NCI-H1417 (cell line): ENCODE measurements at regions not wholly inside any gene's neighbourhood (a gene's known extent, or its start where the extent isn't known, plus 50 kb on each side); places are given as distances from the start of the nearest gene placed in this dataset.

Experiments used
- DNase-seq, 3 experiments: peaks; one replicate each; lab custom pipeline; 2025; lab: John Stamatoyannopoulos, UW

DNA sequence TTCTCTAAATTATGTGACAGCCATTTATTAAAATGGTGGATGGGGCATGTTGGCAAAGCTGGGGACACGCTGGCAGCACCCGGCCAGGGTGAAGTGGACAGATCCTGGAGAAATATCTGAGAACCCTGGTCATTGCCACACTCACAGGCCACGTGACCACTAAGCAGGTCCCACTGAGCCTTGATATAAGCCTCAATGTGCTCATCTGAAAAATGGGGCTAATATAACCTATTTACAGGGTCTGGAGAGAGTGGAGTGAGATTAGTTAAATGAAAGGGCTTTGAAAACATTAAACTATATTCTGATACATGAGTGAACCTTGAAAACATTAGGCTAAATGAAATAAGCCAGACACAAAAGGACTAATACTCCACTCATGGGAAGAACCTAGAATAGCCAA lies 108.9 kb downstream of the RBFOX3 start:
- no peak for DNase-seq

DNA sequence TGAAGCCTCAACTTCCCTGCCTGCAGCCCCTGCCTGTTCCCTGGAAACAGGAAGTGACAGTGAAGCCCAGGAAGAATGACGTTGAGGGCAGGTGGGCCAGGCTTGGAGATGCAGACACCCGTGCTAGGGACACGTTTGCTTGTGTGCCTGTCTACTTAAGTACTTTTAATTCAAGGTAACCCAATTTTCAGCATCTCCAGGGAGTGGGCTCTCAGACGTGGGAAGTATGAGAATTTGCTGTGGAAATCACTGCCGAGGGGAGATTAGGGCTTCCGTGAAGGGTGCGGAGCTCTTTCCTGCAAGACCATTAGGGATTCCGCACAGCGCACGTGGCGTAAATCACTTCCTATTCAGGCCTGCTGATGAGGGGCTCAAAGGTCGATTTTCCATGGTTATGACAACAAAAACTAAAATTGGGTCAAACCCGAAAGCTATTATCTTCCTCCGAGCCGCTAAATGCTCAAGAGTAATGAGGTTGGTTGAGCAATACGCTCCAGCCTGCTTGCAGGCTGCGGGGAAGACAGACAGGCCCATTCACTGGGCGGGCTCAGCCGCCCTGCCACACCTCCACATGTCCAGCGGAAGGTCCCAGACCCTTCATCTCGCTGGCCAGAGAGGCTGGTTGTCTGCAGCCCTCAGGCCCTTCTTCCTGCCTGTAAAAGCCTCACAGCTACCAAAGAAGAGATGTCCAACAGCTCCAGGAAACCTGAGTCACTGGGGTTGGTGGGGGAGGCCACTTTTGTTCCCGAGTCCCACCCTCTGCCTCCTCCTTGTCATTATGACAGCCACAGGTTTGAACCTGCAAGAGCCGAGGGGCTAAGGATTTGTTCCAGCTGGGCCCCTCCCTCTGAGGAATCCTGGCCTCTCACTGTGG lies 109.9 kb downstream of the RBFOX3 start:
- DNase-seq: peak in 1 of 3 experiments; percentile 10

DNA sequence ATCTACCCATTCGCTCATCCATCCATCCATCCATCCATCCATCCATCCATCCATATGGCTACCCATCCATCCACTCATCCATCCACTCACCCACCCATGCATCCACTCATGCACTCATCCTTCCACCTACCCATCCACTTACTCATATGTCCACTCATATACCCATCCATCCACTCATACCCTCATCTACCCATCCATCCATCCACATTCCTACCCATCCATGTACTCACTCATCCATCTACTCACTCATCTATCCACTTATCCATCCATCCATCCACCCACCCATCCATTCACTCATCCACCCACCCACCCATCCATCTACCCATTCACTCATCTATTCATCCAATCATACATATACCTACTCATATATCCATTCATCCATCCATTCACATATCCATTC lies 112.0 kb downstream of the RBFOX3 start:
- no peak for DNase-seq

DNA sequence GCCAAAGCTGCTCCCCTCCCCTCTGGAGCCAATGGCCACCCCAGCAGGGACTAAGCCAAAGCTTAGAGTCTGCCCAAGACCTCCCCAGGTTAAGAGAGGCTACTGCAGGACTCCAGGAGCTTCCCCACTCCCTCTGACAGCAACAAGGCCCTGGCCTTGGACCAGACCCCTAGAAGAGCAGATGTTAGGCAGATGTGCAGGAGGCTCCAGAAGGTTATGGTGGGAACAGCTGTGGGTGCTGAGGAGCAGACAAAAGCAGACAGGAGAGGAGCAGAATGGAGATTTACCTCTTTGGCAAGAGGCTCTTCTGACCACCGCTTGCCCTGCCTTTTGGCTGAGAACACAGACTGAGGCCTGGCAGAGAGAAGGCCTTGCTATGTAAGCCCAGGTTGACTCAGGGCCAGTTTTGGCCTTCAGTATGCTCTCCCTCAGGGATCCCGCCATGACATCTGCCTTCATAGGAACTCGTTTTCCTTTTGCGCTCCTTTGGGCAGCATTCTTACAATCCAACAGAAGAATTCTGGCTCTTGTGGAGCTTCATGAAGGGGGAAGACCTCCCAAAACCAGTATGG lies 113.0 kb downstream of the RBFOX3 start:
- no peak for DNase-seq

DNA sequence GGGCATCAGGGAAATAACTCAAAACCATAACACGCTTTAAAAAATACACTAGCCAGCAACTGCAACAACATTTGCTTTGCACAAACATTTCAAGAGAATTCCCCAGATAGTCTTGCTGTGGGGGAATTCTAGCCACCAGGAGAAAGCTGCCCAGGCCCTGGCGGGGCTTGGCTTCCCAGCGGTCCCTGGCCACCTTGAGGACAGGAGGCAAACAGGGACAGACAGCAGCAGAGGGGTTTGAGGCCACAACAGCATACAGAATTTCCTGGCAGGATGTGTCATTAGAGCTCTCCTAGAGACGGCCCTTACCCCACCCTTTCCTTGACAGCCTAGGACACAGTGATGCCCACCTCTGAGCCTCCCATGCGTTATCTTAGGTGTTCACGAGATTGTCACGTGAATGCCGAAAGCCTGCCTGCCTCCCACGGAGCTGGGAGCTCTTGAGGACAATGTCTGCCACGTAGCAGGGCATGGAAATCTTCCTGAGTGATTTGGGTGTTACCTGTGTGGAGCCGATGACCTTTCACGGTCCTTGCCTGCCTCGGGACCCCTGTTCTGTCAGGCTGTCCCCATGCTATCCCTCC lies 114.3 kb downstream of the RBFOX3 start:
- DNase-seq: no peak

DNA sequence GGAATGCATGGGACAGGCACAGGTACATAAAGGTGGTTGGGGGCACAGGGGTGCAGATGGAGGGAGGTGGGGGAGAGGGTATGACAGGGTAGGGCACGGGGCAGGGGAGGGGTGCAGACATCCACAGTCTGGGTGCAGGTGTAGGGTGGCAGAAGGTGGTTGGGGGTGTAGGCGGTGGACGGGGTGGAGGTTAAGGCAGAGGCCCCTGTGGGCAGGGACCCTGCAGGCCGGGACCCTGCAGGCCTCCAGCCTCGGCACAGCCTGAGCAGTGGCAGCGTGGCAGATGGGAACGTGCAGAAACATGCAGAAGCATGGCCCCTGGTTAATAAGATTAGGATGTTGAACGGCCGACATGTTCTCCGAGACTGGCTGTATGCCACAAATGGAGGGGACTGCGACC lies 115.2 kb downstream of the RBFOX3 start:
- no peak for DNase-seq

DNA sequence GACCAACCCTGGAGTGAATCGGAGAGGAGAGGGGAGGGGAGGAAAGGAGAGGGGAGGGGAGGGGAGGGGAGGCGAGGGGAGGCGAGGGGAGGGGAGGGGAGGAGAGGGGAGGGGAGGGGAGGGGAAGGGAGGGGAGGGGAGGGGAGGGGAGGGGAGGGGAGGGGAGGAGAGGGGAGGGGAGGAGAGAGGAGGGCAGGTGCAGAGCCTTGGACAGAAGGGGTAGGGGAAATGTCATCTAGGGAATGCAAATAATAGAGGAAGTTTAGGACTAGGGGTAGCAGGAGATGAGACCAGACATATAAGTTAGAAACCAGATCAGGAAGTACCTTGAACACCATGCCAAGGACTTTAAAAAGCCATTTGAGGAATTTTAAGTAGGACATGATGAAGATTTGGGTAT lies 119.8 kb downstream of the RBFOX3 start:
- DNase-seq: no peak

DNA sequence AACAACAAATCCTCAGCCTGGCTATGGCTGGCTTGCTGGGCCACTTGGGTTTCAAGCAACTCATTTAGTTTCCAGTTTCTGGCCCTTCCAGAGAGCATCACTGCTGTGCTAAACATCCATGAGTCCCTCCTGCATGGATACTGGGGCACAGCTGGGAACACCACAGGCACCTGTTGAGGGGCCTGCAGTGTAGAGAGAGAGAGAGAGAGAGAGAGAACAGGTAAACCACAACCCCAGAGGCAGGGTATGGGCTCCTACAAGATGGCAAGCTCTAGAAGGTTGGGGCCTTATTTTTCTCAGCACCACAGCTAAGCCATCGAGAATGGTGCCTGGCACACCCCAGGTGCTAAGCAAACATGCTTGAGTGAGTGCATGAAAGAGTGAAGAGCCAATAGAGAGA lies 120.3 kb downstream of the RBFOX3 start:
- DNase-seq: peak in 2 of 3 experiments; percentile 24 to 63

DNA sequence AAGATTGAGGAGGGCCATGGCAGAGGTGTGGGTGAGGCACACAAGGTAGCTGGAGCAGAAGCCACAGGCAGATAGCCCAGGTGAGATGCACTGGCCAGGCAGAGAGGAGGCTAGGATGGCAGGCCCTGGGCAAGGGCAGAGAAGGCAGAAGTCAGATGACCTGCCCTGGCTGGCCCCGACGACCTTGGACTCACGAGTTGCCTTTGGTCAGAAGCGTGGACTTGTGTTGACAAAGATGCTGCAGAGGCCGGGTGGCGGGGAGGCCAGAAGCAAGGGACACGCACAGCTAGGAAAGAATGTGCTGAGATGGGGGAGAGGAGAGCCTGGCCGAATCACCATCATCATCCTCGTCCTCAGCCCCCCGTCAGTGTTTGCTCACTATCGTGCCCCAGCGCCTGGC lies 123.7 kb downstream of the RBFOX3 start:
- DNase-seq: no peak

DNA sequence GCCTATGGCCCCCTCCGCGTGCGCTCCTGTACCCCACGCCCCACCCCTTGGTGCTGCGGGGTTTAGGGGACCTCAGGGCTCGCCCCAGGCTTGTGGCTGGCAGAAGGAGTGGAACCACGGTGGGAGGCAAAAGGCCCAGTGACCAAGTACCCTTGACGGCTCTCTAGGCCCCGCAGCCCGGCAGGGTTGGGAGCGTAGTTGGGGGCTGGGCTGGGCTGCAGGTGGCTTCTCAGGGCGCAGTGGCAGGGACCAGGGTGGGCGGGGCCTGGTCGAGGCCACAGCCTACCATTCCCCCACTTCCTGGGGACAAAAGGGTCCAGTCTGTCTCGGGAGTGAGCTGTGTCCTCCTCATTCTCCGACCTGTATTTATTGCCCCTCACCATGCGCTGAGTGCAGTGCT lies 124.9 kb downstream of the RBFOX3 start:
- no peak for DNase-seq

DNA sequence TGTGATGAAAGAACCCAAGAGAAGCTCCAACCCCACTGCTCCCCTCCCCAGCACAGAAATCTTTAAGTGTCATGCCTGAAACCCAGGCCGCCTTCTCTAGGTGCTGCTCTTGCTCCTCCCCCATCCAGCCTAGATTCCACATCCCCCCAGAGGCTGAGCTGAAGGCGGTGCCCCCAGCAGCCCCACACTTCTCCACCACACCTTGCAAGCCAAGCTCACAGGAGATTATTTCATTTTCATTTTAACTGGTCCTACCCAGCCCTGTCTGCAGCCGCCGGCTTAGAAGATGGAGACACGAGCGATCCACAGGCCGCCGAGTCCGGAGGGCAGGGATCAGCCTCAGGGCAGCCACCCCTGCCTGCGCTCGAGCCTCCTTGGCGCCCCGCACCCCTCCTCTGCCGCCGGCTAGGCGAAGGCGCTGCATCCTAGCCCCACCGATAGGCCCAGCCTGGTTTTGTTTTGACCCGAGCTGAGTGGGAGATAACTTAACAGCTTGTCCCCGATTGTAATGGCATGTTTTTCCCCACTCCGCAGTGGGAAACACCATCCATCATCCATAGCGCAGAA lies 125.3 kb downstream of the RBFOX3 start:
- DNase-seq: no peak

DNA sequence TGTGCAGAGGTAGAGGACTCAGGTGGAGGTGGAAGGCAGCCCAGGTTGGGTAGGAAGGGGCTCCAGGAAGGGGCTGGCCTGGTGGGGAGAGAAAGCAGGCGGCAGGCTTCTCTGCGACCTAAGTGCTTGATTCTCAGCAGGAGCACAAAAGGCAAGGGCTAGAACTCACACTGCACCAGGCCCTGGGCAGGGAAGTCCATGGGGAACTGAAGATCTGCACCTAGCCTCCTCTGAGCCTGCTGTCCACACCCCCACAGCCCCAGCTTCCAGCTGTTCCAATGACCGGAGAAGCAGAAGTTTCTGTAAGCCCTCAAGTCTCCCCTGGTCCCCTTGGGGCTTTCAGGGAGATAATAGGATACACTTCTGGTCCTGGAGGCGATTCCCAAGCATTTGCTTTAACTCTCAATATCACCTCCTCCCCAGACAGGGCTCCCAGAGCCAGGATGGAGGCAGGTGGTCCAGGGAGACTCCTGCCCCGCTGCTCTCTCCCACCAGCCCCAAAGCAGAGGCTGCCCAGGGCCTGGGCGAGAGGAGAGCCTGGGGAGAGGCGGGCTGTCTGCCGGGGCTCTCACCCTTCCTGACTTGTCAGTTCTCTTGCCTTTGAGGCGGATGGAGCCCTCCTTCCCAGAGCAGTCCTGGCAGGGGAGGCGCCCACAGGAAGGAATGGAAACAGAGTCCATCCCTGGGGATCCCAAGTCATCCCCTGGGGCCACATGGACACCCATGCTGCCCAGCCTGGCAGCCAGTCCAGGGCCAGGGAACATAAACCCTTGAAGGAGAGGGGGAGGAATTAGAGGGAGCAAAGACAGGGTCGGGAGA lies 126.0 kb downstream of the RBFOX3 start:
- no peak for DNase-seq

DNA sequence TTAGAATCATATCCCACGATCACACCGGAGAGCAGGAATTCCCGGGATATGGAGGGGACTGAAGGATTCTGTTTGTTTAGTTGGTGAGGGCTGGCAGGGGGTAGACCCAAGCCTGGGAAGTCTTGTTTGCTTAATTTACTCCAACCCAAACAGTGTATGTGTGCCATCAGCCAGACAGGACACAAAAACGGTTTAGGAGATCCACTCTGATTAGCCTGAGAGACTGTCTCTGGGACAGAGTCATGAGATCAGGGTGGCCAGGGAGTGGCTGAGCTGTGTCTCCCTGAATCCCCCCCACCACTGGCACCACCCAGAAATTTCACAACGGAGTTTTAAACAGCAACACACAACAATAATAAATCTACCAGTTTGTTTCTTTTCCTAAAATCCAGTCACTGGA lies 127.0 kb downstream of the RBFOX3 start:
- no peak for DNase-seq

DNA sequence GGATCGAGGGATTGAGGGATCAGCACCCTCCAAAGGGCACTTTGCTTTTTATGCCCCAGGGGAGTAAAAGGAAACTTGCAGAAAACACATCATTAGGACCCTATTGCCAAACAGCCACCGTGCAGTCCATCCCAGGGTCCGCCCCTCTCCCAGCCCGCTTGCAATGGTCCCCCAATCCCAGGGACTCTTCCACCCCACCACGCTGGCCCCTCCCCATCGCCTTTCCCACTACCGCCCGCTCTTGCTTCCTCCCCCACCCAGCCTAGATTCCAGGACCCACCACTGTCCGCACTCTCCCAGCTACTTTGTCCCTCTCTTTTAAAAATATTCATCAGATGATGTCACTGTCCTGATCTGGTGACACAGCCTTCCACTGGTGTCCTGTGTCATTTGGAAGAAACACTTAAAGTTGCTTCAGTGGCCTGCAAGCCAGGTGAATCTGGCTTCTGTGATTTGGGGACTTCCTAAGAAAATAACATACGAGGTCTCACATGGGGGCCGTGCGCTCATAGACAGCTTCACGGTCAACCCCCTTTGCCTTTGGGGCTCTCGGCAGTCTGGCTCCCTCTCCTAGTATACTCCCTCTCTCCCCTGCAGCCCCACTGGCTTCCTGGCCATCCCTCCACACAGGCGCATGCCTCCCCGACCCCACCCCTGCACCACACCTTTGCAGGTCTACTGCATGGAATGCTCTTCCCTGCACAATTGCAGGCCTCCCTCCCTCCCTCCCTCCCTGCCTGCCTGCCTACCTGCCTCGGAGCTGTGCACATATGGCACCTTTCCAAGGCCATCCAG lies 127.9 kb downstream of the RBFOX3 start:
- DNase-seq: no peak

DNA sequence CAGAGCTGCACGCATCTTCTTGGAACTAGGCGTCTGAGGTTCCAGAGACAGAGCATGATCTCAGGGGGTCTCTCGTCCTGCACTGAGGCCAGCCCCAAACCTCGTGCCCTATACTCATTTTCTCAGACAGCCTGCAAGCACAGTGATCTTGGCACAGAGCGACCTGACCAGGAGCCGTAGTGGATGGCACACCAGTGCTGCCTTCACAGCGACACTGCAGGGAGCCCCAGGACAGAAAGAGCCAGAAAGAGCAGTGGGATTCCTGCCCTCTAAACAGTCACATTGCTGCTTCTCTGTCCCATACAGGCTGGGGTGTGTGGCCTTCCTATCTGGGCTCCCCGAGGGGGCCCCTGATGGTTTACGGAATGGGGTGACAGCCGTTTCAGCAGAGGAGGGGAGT lies 131.0 kb downstream of the RBFOX3 start:
- DNase-seq: no peak

DNA sequence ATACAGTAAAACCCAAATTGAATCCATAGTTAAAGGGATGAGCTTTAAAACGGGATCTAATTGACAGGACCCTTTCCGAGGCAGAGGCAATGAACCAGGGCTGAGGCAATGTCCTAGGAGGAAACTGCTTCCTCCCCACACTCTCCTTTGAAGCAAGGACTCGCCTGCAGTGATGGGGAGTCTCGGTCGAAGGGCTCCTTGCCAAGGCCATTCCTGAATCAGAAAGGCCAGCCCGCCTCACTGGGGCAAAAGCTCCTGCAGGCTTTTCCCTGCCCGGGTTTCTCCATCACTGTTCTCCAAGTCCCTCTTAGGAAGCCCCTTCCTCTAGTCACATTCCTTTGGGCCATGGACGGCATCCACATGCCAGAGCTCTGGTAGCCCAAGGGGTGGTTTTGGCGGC lies 132.0 kb downstream of the RBFOX3 start:
- no peak for DNase-seq

DNA sequence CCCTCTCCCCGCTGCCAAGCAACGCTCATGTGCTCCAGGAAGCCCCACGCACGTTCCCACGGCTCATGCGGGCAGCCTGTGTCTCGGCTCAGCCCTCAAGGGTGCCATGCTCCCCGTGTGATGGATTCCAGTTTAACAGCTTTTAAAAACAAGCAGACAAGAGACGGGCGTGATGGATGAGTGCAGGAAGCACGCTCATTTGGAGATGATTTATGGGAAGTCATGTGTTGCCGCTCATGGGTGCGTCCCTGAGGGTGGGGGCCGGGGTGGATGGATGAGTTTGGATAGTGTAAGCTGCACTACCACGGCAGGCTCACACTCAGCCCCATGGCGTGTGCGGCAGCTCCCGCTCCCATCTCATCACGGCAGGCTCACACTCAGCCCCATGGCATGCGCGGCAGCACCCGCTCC lies 132.8 kb downstream of the RBFOX3 start:
- DNase-seq: peak; percentile 19 to 79 (median 56)

DNA sequence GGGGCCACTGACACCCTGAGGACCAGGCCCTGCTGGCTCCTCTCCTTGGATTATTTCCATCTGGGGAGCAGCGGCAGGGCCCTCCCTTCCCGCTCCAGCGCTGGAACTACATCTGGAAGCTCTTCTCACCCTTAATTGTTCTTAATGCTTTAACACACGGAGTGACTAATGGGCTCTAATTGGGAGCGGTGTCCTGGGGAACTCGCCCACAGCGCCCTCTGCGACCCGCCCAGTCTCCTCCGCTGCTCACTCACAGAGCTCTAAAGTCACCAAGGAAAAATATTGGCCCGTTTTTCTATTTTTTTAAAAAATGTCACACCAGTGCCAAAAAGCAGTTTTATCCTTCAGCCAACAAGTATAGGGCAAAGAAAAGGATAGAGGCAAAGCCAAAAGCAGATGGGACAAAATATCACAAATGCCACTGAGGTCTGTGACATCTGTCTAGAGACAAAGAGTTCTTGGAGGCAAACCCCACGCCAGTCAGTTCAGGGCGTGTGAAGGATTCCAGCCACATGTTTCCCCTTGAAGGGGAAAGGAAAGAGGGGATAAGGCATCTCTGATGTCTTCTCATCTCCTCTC lies 134.7 kb downstream of the RBFOX3 start:
- peak in 1 of 3 experiments; percentile 4 for DNase-seq

DNA sequence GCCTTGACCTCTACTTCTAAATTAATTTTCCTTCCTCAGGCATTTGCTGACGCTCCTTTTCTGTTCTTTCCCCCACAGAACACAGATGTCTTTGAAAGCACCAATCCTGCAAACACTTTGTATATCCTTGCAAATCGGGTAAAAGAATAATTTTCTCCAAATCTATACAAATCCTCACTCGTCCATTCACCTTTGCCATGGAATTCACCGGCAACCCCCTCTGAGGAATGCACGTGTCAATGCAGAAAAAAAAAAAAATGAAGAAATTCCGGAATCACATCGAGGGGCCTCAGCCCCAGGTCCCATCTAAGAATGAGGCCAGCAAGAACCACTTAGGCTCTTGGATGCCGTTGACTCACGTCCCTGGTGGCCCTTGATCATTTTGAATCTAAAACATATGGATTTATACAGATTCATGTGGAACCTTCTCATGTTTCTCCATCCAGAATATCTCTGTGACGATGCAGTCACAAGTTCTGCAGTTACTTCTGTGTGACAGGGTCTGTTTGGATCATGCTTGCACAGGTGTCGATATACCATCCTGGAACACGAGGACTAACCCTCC lies 136.9 kb downstream of the RBFOX3 start:
- DNase-seq: no peak

DNA sequence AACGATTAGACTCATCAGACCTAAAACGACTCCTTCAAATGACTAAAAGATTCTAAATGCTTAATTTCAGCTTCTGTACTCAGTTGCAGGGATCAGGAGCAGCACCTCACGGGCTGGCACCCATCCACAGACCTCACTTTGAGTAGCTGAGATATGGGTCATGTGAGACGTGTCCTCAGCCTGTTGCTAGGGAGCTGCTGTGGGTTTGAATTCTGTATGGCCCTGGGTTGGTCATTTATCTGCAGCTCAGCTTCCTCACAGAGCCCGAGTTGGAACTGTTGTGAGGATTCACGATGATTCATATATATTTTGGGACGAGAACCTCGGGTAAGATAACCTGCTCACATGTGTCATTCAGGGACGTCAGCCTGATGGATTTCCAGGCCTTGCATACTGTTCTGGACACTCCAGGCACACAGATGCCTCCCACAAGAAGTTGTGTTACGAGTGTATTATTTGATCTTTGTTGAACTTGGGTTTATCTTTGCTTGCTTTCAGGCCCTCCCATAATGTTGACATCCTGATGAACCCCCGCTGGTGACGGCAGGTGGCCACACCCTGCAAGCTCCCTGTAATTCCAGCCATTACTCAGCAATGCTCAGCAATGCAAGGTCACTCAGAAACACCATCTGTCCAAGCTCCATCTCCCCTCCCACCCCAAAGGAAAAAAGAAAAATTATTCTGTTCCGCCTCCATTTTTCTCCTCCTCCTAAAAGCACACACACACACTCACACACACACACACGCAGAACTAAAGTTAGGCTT lies 137.6 kb downstream of the RBFOX3 start:
- no peak for DNase-seq
